IMR-90 (cell line): ENCODE measurements at regions not wholly inside any gene's neighbourhood (a gene's known extent, or its start where the extent isn't known, plus 50 kb on each side); places are given as distances from the start of the nearest gene placed in this dataset.

ENCODE experiments used
- ATAC-seq: fragments of 200-7000 bp; cut with Tn5 transposase; 2 replicates; pipeline ENCODE4 v1.9.1; 2020; ENCODE audit warnings: low read depth, mild to moderate bottlenecking, moderate library complexity
- BruUV-seq: library from RNA; stranded (reverse); fragments of 400-500 nt; replicated peaks from 2 replicates; lab custom pipeline; 2021; lab: Mats Ljungman, UMichigan
- CTCF ChIA-PET: fragments of 300-600 bp; formaldehyde crosslinking; extraction: SDS; loops from one replicate; lab custom pipeline; 2021; ENCODE audit warnings: antibody characterized with exemption; lab: Yijun Ruan, JAX
- POLR2A ChIA-PET: fragments of 300-600 bp; sonication (Branson Sonifier 250); formaldehyde crosslinking; loops from one replicate; lab custom pipeline; 2022; ENCODE audit warnings: antibody characterized with exemption; ENCODE audit not compliant: unreplicated experiment; lab: Charles Lee
- DNase-seq: peaks from one replicate; pipeline ENCODE4 v3.0.0; 2013
- H2AFZ ChIP-seq: replicated peaks from 2 replicates; pipeline ENCODE3; 2013; ENCODE audit warnings: low read length, mild to moderate bottlenecking; ENCODE audit not compliant: poor library complexity
- H2AK5ac ChIP-seq: 2 replicates; pipeline ENCODE4 v1.6.1; 2013; ENCODE audit warnings: low read depth, low read length, inconsistent platforms
- H2AK9ac ChIP-seq: replicated peaks from 2 replicates; pipeline ENCODE3; 2013; ENCODE audit warnings: mild to moderate bottlenecking, low read depth, low read length, moderate library complexity; ENCODE audit not compliant: poor library complexity
- H2BK120ac ChIP-seq: 2 replicates; pipeline ENCODE4 v1.6.1; 2013; ENCODE audit warnings: low read depth, low read length, inconsistent platforms
- H2BK15ac ChIP-seq: 3 replicates; pipeline ENCODE4 v1.6.1; 2013; ENCODE audit warnings: low read depth, low read length, inconsistent platforms
- H2BK20ac ChIP-seq: 2 replicates; pipeline ENCODE4 v1.6.1; 2013; ENCODE audit warnings: low read depth, mild to moderate bottlenecking, inconsistent platforms, low read length, moderate library complexity
- H2BK5ac ChIP-seq: 2 replicates; pipeline ENCODE4 v1.6.1; 2013; ENCODE audit warnings: mild to moderate bottlenecking, low read depth, low read length, inconsistent platforms; ENCODE audit not compliant: poor library complexity, severe bottlenecking
- H3K14ac ChIP-seq: replicated peaks from 2 replicates; pipeline ENCODE4 v1.6.1; 2013; ENCODE audit warnings: low read depth, low read length, inconsistent platforms
- H3K18ac ChIP-seq: 2 replicates; pipeline ENCODE4 v1.6.1; 2013; ENCODE audit warnings: low read depth, low read length, control low read depth
- H3K23ac ChIP-seq: 2 replicates; pipeline ENCODE4 v1.6.1; 2013; ENCODE audit warnings: low read depth, low read length, inconsistent platforms
- H3K27ac ChIP-seq: 2 replicates; pipeline ENCODE4 v1.5.1; 2013; ENCODE audit warnings: mild to moderate bottlenecking, control low read depth, low read length; ENCODE audit not compliant: insufficient read depth
- H3K27me3 ChIP-seq: 2 replicates; pipeline ENCODE4 v1.6.1; 2013; ENCODE audit warnings: low read length; ENCODE audit not compliant: control insufficient read depth, insufficient read depth
- H3K36me3 ChIP-seq: 2 replicates; pipeline ENCODE4 v1.6.1; 2013; ENCODE audit warnings: low read length, mixed read lengths; ENCODE audit not compliant: control insufficient read depth, insufficient read depth
- H3K4ac ChIP-seq: 2 replicates; pipeline ENCODE4 v1.6.1; 2013; ENCODE audit warnings: low read depth, low read length, inconsistent platforms
- H3K4me1 ChIP-seq: 2 replicates; pipeline ENCODE4 v1.6.1; 2013; ENCODE audit warnings: low read length, mixed read lengths; ENCODE audit not compliant: control insufficient read depth, insufficient read depth
- H3K4me2 ChIP-seq: 2 replicates; pipeline ENCODE4 v1.6.1; 2013; ENCODE audit warnings: low read depth, mild to moderate bottlenecking, control low read depth, low read length, moderate library complexity
- H3K4me3 ChIP-seq: 2 replicates; pipeline ENCODE4 v1.5.1; 2013; ENCODE audit warnings: low read depth, mild to moderate bottlenecking, control low read depth, low read length, moderate library complexity; ENCODE audit not compliant: insufficient read depth
- H3K56ac ChIP-seq: 2 replicates; pipeline ENCODE4 v1.6.1; 2013; ENCODE audit warnings: low read length, inconsistent platforms; ENCODE audit not compliant: insufficient read depth; ENCODE audit errors: extremely low read depth
- H3K79me1 ChIP-seq, 2 experiments: 2 replicates each; pipeline ENCODE4 v1.6.1; 2013; ENCODE audit warnings: low read length in 2 of 2, inconsistent platforms in 1 of 2, low read depth in 1 of 2
- H3K9ac ChIP-seq: 2 replicates; pipeline ENCODE4 v1.6.1; 2013; ENCODE audit warnings: low read depth, low read length, control low read depth
- H3K9me1 ChIP-seq: 2 replicates; pipeline ENCODE4 v1.6.1; 2013; ENCODE audit warnings: low read length, inconsistent platforms; ENCODE audit not compliant: insufficient read depth
- H3K9me3 ChIP-seq: 2 replicates; pipeline ENCODE4 v1.6.1; 2013; ENCODE audit warnings: low read length; ENCODE audit not compliant: control insufficient read depth, insufficient read depth
- H4K20me1 ChIP-seq: 2 replicates; pipeline ENCODE4 v1.6.1; 2013; ENCODE audit warnings: low read length, inconsistent platforms; ENCODE audit not compliant: insufficient read depth
- H4K5ac ChIP-seq: 2 replicates; pipeline ENCODE4 v1.6.1; 2013; ENCODE audit warnings: mild to moderate bottlenecking, low read depth, low read length, control low read depth
- H4K8ac ChIP-seq, 2 experiments: 2 replicates each; pipeline ENCODE4 v1.6.1; 2013; ENCODE audit warnings: low read depth in 2 of 2, low read length in 2 of 2, control low read depth in 1 of 2, inconsistent platforms in 1 of 2
- H4K91ac ChIP-seq: 2 replicates; pipeline ENCODE4 v1.6.1; 2013; ENCODE audit warnings: low read depth, low read length, inconsistent platforms; ENCODE audit not compliant: insufficient read depth
- CHD1 ChIP-seq: IDR thresholded peaks from 2 replicates; pipeline ENCODE4 v1.6.1; 2012; ENCODE audit warnings: low read depth, low read length, improper control_type of control experiment
- CTCF ChIP-seq: conservative IDR thresholded peaks from 2 replicates; pipeline ENCODE4 v1.5.1; 2012; ENCODE audit warnings: mild to moderate bottlenecking, low read depth, low read length, improper control_type of control experiment
- MAFK ChIP-seq: IDR thresholded peaks from 2 replicates; pipeline ENCODE4 v1.6.1; 2012; ENCODE audit warnings: low read depth, low read length, improper control_type of control experiment
- POLR2A ChIP-seq: IDR thresholded peaks from 2 replicates; pipeline ENCODE4 v1.6.1; 2012; ENCODE audit warnings: mild to moderate bottlenecking, low read depth, low read length
- WGBS, 2 experiments: methylation state at CpG; one replicate each; pipeline versions ENCODE4 v1.1.5 to v1.1.7; 2013; ENCODE audit warnings: missing lambda C conversion rate in 2 of 2; ENCODE audit not compliant: insufficient read length in 1 of 2; ENCODE audit errors: extremely low coverage in 2 of 2; 5-methylcytosine and 5-hydroxymethylcytosine counted together
- dilution Hi-C: fragments of 300-500 bp; cut with HindIII; formaldehyde crosslinking; loops from one replicate; pipeline ENCODE4 v1.14.3; 2018; ENCODE audit warnings: low sequenced_read_pairs; ENCODE audit not compliant: unreplicated experiment
- in situ Hi-C: fragments of 300-500 bp; cut with MboI; formaldehyde crosslinking; loops from 3 replicates; pipeline ENCODE4 v1.14.3; 2019; ENCODE audit warnings: low sequenced_read_pairs, inconsistent platforms, mixed read lengths
- intact Hi-C: fragments of 100-400 bp; cut with micrococcal nuclease; formaldehyde crosslinking; loops from 2 replicates; pipeline ENCODE4 v1.10.0; 2022

GRCh38 chr11:106517426-106517825, 440.0 kb downstream of the AASDHPPT start:
- Histone ChIP-seq H3K4ac (no peak overlapping the region), H2AFZ (no peak overlapping the region), H3K9me3 (no peaks in the 10 kb centered on the region), H3K9me1 (no peaks in the 10 kb centered on the region), H3K23ac (no peak overlapping the region), H3K56ac (no peak overlapping the region), H3K36me3 (no peaks in the 10 kb centered on the region), H3K4me3 (no peak overlapping the region), H2AK9ac (no peak overlapping the region), H4K20me1 (no peaks in the 10 kb centered on the region), H4K91ac (no peak overlapping the region), H3K27me3 (no peaks in the 10 kb centered on the region), H2BK5ac (no peak overlapping the region), H3K9ac (no peak overlapping the region), H3K79me1 (no peaks in the 10 kb centered on the region), H4K8ac (no peak overlapping the region), H2BK120ac (no peak overlapping the region), H2AK5ac (no peak overlapping the region), H2BK20ac (no peak overlapping the region), H3K4me1 (no peaks in the 10 kb centered on the region), H3K27ac (no peak overlapping the region), H2BK15ac (no peak overlapping the region), H4K5ac (no peak overlapping the region), H3K18ac (no peak overlapping the region), H3K14ac (no peak overlapping the region), H3K4me2 (no peak overlapping the region)
- BruUV-seq = no TSS peak
- in situ Hi-C loops (no loop called here), dilution Hi-C loops (no loop called here), intact Hi-C loops (no loop called here)
- TF ChIP-seq CHD1 (no peak), CTCF (no peak), MAFK (no peak), POLR2A (no peak)
- ChIA-PET POLR2A (no interaction called here), CTCF (no interaction called here)
- ATAC-seq = no peak
- WGBS, 2 experiments = no CpG with 5 or more reads among the region's 2 CpGs
- DNase-seq = no peak
